Gastrocnemius medialis (tissue), 4 donors: ENCODE measurements at regions not wholly inside any gene's neighbourhood (a gene's known extent, or its start where the extent isn't known, plus 50 kb on each side); places are given as distances from the start of the nearest gene placed in this dataset.

ENCODE experiments used
- ATAC-seq, 2 donors: fragments of 150-250 bp; one replicate each; pipeline ENCODE4 v1.9.1; 2016
- DNase-seq, 2 donors: peaks; one replicate each; pipeline ENCODE4 v3.0.0-alpha.2; 2019
- H3K27ac ChIP-seq, 4 donors: fragments of 200-600 bp; sonication (generic); 1 replicate in 1 of 4; 2 replicates in 3 of 4; pipeline ENCODE4 v1.5.1; 2016 to 2018; ENCODE audit warnings: mild to moderate bottlenecking in 2 of 4, moderate library complexity in 1 of 4
- H3K27me3 ChIP-seq, 3 donors: fragments of 200-600 bp; sonication (generic) in 2 of 3; 1 replicate in 1 of 3; 2 replicates in 2 of 3; pipeline versions ENCODE4 v1.5.1 to v1.6.0; 2016 to 2019; ENCODE audit warnings: mild to moderate bottlenecking in 1 of 3, moderate library complexity in 1 of 3
- H3K36me3 ChIP-seq, 2 donors: fragments of 200-600 bp; sonication (generic) in 1 of 2; one replicate each; pipeline ENCODE4 v1.5.1; 2017 to 2018
- H3K4me1 ChIP-seq, 2 donors: fragments of 200-600 bp; sonication (generic) in 1 of 2; one replicate each; pipeline ENCODE4 v1.5.1; 2016 to 2017; ENCODE audit warnings: mild to moderate bottlenecking in 2 of 2
- H3K4me3 ChIP-seq, 4 donors: fragments of 200-600 bp; sonication (generic) in 3 of 4; 1 replicate in 1 of 4; 2 replicates in 3 of 4; pipeline ENCODE4 v1.5.1; 2016 to 2019; ENCODE audit warnings: mild to moderate bottlenecking in 2 of 4
- H3K9me3 ChIP-seq, 3 donors: fragments of 200-600 bp; sonication (generic) in 2 of 3; 1 replicate in 1 of 3; 2 replicates in 2 of 3; pipeline ENCODE4 v1.5.1; 2016 to 2019
- CTCF ChIP-seq, 5 experiments: fragments of 450-650 bp in 3 of 5; fragments of 200-600 bp in 2 of 5; sonication (generic) in 2 of 5; IDR thresholded peaks in 4 of 5; conservative IDR thresholded peaks in 1 of 5; 1 replicate in 4 of 5; 2 replicates in 1 of 5; pipeline ENCODE4 v1.5.1; 2016 to 2019; ENCODE audit warnings: antibody characterized with exemption in 5 of 5, mild to moderate bottlenecking in 3 of 5, moderate library complexity in 3 of 5
- POLR2A ChIP-seq, 2 donors: fragments of 450-650 bp; IDR thresholded peaks; one replicate each; pipeline ENCODE4 v1.6.1; 2017; ENCODE audit warnings: antibody characterized with exemption in 2 of 2, mild to moderate bottlenecking in 2 of 2, moderate library complexity in 2 of 2
- in situ Hi-C, 4 donors: fragments of 200-750 bp; cut with MboI; loops; one replicate each; pipeline versions ENCODE4 v1.15.0 to v1.8.0; 2017; ENCODE audit warnings: low sequenced_read_pairs in 4 of 4
- intact Hi-C: fragments of 100-400 bp; cut with DNase I; formaldehyde crosslinking; loops from one replicate; pipeline ENCODE4 v1.15.1; 2023; ENCODE audit warnings: low total_unique reads

GRCh38 chrX:122878269-122878668 is 305.8 kb upstream of the GRIA3 start:
- no peaks in the 10 kb centered on the region for H3K36me3 ChIP-seq
- no peak for DNase-seq
- H3K4me3 ChIP-seq = no peak overlapping the region
- no peak for TF ChIP-seq POLR2A (IDR thresholded peaks at IDR 0.05)
- no peak for TF ChIP-seq CTCF (IDR thresholded peaks at IDR 0.05 in 4 of 5, conservative IDR thresholded peaks at IDR 0.05 in 1 of 5)
- in situ Hi-C loops = no loop called here
- H3K27ac ChIP-seq = no peak overlapping the region
- no peaks in the 10 kb centered on the region for H3K9me3 ChIP-seq
- H3K27me3 ChIP-seq = no peaks in the 10 kb centered on the region
- no peaks in the 10 kb centered on the region for H3K4me1 ChIP-seq
- intact Hi-C loops = no loop called here
- no peak for ATAC-seq

GRCh38 chrX:122880952-122881351 is 303.1 kb upstream of the GRIA3 start:
- Histone ChIP-seq H3K36me3 (no peaks in the 10 kb centered on the region), H3K4me3 (no peak overlapping the region), H3K27ac (no peak overlapping the region), H3K4me1 (no peaks in the 10 kb centered on the region), H3K27me3 (no peaks in the 10 kb centered on the region), H3K9me3 (no peaks in the 10 kb centered on the region)
- in situ Hi-C loops = no loop called here
- TF ChIP-seq CTCF (IDR thresholded peaks at IDR 0.05 in 4 of 5, conservative IDR thresholded peaks at IDR 0.05 in 1 of 5) (no peak), POLR2A (IDR thresholded peaks at IDR 0.05) (no peak)
- intact Hi-C loops = no loop called here
- DNase-seq = no peak
- ATAC-seq = no peak

- Histone ChIP-seq H3K27me3 (no peaks in the 10 kb centered on the region), H3K4me1 (no peaks in the 10 kb centered on the region), H3K27ac (no peak overlapping the region), H3K9me3 (no peaks in the 10 kb centered on the region), H3K36me3 (no peaks in the 10 kb centered on the region), H3K4me3 (no peak overlapping the region)
- in situ Hi-C loops = no loop called here
- intact Hi-C loops = no loop called here
- TF ChIP-seq CTCF (IDR thresholded peaks at IDR 0.05 in 4 of 5, conservative IDR thresholded peaks at IDR 0.05 in 1 of 5) (no peak), POLR2A (IDR thresholded peaks at IDR 0.05) (no peak)
- no peak for ATAC-seq
- DNase-seq = no peak
These were observed 293.3 kb upstream of the GRIA3 start for GRCh38 chrX:122890729-122891128.

GRCh38 chrX:122906726-122907125 is 277.4 kb upstream of the GRIA3 start:
- ATAC-seq = no peak
- no peak for DNase-seq
- Histone ChIP-seq H3K27ac (no peak overlapping the region), H3K4me3 (no peak overlapping the region), H3K4me1 (no peaks in the 10 kb centered on the region), H3K27me3 (no peaks in the 10 kb centered on the region), H3K9me3 (no peaks in the 10 kb centered on the region), H3K36me3 (no peaks in the 10 kb centered on the region)
- intact Hi-C loops = no loop called here
- in situ Hi-C loops = no loop called here
- no peak for TF ChIP-seq CTCF (IDR thresholded peaks at IDR 0.05 in 4 of 5, conservative IDR thresholded peaks at IDR 0.05 in 1 of 5)
- no peak for TF ChIP-seq POLR2A (IDR thresholded peaks at IDR 0.05)

GRCh38 chrX:122907375-122907774 is 276.7 kb upstream of the GRIA3 start:
- Histone ChIP-seq H3K9me3 (no peaks in the 10 kb centered on the region), H3K27ac (no peak overlapping the region), H3K27me3 (no peaks in the 10 kb centered on the region), H3K4me1 (no peaks in the 10 kb centered on the region), H3K4me3 (no peak overlapping the region), H3K36me3 (no peaks in the 10 kb centered on the region)
- ATAC-seq (no peak), DNase-seq (no peak)
- in situ Hi-C loops (no loop called here), intact Hi-C loops (no loop called here)
- no peak for TF ChIP-seq CTCF (IDR thresholded peaks at IDR 0.05 in 4 of 5, conservative IDR thresholded peaks at IDR 0.05 in 1 of 5)
- no peak for TF ChIP-seq POLR2A (IDR thresholded peaks at IDR 0.05)
